HG02870 (cell line): ENCODE measurements at regions not wholly inside any gene's neighbourhood (a gene's known extent, or its start where the extent isn't known, plus 50 kb on each side); places are given as distances from the start of the nearest gene placed in this dataset.
A peak's percentile ranks its signal among the peaks of the same experiment; 100 is the strongest.
"Not testable (repeated sequence)": the region's sequence is repeated elsewhere in the genome, so short reads cannot be mapped to it uniquely, and the experiment has no call there.

Experiments used
- ATAC-seq: cut with Tn5 transposase; IDR thresholded peaks from one replicate; pipeline ENCODE4 v1.9.1; 2021; ENCODE audit warnings: mild to moderate bottlenecking, moderate library complexity; ENCODE audit not compliant: unreplicated experiment

DNA sequence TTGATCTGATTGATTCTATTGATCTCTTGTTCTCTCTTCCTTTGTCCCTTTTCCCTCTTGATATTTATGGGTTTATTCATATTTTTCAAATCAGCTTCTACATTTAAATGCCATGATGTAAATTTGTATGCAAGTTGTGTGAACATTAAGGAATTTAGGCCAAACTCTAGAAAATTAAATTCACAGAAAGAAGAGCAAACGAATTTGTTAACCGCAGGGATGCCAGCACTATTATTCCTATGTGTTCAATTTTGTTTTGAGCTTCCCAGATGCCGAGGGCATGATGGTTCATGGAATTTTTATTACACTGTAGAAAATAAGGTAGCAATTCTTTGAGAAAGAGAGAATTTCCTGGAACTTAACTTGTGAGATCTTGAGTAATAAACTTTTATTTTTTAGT, 220.9 kb downstream of the BUB3 start:
- no peak for ATAC-seq

GRCh38 chr10:123375738-123376137, 221.5 kb downstream of the BUB3 start:
- ATAC-seq: no peak

GRCh38 chr10:123377883-123378282, 223.7 kb downstream of the BUB3 start:
- no peak for ATAC-seq

DNA sequence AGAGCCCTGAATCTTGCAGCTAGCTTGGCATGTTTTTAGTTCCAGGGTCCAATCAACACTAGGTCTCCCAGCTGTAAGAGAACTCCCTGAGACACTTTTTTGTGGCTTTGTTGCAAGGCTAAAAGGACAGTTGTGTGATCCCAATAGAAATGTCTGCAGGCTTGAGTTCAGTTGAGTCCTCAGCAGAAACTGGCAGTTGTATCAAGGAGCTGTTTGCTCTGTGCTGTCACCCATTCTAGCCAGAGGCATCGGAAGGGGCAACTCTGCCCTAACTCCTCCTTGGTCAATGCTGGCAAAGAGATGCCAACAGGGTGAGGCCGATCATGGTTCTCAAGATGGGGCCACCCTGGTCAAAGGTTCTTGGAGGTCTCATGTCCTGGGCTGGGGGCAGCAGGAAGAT, 224.1 kb downstream of the BUB3 start:
- no peak for ATAC-seq

DNA sequence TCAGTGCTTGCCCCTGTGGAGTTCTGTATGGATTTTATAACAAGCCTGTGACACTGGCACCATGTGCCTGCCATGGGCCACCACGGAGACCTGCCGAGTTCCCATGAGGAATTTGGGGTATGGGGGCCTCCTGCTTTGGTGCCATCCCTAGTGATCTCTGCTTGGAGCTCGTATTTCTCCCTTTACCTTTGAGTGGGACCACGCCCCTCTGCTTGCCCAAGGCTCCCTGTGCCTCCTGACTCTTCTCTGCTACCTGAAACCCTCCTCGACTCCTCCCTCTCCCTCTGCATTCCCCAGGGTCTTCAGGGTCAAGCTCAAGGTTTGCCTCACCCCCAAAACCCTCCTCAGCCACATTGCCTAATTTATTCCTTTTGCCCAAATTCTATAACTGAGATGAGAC, 225.0 kb downstream of the BUB3 start:
- ATAC-seq: no peak

DNA sequence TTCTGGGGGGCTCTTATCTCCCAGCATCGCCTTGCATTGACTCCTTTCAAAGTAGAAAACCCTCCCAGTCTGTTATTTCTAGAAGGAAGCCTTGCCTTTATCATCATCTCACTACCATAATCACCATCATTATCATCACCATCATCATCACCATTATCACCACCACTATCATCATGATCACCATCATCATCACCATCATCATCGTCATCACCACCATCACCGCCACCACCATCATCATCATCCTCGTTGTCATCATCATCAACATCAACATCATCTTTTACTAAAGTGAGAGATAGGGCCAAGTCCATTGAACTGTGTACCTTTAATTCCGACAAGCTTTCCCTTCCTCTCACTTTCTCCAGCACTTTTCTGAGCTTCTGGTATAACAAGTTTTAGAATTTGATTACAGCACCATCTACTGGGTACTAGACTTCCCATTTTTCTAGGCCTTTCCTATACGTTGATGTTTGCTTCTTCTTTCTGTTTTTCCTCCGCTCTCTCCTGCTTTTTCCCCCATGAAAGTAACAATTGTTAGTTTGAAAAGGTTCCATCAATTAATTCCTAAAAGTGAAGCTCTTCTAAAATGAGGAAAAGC, 226.4 kb downstream of the BUB3 start:
- ATAC-seq: no peak

DNA sequence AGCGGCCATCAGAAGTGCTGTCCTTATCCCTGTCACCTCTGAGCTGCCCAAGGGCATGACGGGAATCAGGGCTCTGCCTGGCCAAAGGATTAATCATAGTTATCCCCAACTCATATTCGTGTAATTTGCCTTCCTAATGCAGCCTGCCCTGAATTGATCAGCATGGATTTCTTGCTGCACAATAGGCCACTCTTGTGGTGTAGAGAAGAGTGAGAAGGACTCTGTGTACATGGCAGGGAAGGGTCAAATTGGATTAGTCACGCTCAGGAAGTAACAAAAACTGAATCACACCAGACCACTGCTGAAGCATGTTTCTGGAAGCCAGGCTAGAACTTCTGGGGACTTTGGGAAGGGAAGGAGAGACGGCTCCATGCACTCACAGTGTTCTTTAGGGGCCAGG, 227.0 kb downstream of the BUB3 start:
- no peak for ATAC-seq

- ATAC-seq: no peak
Observed at GRCh38 chr10:123382491-123382890, 228.3 kb downstream of the BUB3 start.

DNA sequence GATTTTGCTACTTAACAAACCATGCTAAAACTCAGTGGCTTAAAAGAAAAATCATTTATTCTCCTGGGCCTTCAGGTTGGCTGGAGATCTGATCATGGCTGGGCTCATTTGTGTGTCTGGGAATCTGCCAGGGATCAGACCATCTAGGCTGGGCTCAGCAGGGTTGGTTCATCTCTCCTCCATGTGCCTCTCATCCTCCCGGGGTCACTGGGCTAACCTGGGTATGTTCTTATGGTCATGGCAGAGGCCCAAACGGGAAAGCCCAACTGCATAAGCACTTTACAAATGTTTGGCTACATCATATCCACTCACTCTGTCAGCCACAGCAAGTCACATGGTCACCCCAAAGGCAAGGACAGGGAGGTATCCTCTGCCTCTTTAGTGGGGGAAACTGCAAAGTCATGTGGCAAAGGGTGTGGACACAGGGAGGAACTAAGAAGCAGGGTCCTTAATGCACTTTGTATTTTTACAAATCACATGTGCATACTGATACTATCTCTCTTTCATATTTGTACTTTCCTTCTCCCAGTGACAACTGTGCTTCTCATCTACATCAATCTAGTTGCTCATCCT, 231.4 kb downstream of the BUB3 start:
- ATAC-seq: no peak

GRCh38 chr10:123389520-123389919, 235.3 kb downstream of the BUB3 start:
- no peak for ATAC-seq

GRCh38 chr10:123390332-123390731, 236.1 kb downstream of the BUB3 start:
- ATAC-seq: no peak

DNA sequence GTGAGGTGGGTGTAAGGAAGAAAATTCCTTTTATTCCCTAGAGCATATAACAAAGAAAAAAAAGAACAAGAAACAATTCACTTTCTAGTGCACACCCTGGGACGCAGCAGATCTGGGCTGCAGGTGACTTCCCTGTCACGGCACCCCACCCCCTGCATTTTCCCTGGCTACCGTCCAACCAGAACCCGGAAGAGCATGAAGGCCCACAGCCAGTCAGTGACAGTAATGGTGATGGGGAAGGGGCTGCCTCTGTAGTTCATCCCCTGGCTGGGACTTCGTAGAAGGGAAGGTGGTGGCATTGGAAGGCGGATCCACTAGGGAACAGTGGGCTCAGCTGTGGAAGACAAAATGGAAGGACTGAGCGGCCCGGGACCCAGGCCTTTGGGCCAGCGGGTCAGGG, 236.7 kb downstream of the BUB3 start:
- ATAC-seq: no peak

DNA sequence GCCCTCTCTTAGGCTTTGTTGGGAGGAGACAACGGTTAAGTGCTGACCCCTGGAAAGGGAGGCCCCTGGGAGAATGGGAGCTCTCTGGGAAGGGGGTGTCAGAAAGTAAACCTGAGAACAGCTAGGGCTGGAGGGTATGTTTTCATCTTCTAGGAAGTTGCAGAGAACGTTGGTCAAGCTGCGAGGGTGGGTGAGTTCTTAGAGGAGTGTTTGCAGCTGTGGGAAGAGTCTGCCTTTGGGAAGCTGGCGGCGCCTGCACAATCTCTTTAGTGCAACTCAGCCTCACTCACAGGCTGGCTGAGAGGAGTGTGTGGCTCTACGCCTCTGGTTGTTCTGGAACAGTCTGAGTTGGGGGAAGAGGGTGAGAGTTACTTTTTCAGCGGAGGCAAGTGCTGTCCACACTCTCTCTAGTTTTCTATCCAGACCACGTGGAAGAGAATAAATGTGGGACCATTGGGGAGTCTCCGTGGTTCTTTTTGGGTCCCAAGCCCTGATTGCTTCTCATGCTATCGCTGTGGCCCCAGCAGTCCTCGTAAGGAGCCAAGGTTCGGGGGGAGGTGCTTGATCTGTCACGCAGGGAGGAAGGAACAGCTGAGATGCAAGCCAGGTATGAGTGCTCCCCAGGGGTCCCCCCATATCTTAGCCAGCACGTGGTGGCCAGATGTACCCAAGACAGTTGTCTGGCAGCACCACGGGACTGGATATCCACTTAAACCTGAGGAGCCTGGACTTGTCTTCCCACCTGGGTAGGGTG, 237.2 kb downstream of the BUB3 start:
- ATAC-seq: peak; percentile 37

GRCh38 chr10:123392182-123392963, 238.2 kb downstream of the BUB3 start:
- ATAC-seq: peak; percentile 76

DNA sequence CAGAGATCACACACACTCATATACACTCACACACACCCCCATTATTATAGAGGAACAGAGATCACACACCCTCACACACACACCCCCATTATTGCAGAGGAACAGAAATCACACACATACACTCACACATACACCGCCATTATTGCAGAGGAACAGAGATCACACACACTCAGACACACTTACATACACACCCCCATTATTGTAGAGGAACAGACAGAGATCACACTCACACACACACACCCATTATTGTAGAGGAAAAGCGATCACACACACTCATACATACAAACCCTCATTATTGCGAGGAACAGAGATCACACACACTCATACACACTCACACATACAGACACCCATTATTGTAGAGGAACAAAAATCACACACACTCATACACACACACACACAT, 239.0 kb downstream of the BUB3 start:
- no peak for ATAC-seq

DNA sequence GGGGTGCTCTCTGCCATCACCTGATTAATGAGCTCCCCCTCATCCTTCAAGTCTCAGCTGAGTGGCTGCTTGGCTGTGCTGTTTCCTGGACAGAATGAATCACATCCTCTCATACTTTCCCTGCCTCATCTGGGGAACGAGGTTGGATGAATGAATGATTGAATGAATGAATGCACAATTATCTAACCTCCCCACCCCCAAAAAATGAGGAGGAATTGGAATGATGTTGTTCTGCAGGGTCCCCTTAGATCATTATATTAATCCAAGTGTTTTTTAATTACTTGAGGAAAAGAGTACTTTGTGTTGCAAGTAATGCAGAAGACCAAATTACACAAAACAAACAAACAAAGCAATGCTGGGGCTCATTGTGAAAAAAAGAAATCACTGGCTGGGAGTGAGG, 240.2 kb downstream of the BUB3 start:
- ATAC-seq: no peak

DNA sequence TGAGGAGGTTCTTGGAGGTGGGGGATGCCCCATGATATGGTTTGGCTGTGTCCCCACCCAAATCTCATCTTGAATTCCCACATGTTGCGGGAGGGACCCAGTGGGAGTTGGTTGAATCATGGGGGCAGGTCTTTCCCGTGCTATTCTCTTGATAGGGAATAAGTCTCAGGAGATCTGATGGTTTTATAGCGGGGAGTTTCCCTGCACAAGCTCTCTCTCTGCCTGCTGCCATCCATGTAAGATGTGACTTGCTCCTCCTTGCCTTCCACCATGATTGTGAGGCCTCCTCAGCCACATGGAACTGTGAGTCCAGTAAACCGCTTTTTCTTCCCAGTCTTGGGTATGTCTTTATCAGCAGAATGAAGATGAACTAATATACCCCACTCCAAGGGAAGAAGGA, 241.0 kb downstream of the BUB3 start:
- not testable (repeated sequence) for ATAC-seq

DNA sequence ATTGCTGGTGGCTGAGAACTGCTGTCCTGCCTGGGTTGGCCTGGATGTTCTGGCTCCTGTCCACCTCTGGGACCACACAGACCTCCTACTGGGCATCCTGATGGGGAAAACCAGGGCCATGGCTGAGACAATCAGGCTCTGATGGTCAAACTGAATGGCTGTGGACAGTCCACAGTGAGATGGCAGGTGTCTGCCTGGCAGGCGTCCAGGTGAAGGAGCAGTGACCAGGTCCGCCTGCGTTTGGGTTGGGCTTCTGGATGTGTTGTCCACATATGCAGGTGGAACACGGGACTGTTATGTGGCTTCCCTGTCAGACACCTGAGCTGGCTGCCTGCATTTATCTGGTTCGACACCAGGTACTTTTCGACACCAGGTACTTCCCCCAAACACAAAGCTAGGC, 241.7 kb downstream of the BUB3 start:
- no peak for ATAC-seq

- ATAC-seq: peak; percentile 62
Observed at GRCh38 chr10:123398180-123398591, 244.0 kb downstream of the BUB3 start.

DNA sequence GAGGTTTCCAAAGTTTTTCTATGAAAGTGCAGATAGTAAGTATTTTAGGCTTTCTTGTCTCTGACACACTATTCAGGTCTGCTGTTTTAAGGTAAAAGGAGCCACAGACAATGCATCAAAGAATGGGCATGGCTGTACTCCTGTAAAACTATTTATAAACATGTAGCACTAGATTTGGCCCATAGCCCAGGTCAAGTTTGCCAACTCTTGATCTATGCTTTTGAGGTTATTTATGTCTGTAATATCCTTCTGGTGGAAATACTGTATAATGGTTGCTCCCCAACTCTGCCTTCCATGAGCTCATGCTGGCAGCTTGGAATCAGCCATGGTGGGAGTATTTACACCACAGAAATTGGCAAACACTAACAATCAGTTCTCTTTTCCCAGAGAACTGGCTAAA, 244.6 kb downstream of the BUB3 start:
- no peak for ATAC-seq

GRCh38 chr10:123399276-123399839, 245.2 kb downstream of the BUB3 start:
- no peak for ATAC-seq
